GOT3 (cell line): ENCODE measurements at regions not wholly inside any gene's neighbourhood (a gene's known extent, or its start where the extent isn't known, plus 50 kb on each side); places are given as distances from the start of the nearest gene placed in this dataset.

ENCODE experiments used
- DNase-seq: peaks from one replicate; lab custom pipeline; 2025; ENCODE audit warnings: mixed read lengths; lab: John Stamatoyannopoulos, UW

DNA sequence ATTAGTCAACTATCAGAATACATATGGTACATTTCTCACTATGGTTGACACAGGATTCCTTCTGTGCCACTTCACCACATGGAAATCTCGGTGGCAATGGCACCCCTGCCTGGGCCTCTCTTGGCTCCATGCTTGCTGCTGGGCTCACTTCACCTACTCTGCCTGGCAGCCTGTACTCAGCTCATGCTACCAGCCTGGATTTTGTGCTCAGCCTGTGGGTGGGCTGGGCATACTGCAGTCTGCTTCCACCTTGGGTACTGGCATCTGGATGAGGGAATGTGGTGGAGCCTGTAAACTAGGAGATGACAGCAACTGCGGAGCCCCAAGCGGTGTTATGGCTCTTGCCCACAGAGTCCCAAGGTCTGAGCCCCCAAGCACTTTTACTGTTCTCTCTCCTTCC lies 604.1 kb downstream of the MTRR start:
- no peak for DNase-seq

DNA sequence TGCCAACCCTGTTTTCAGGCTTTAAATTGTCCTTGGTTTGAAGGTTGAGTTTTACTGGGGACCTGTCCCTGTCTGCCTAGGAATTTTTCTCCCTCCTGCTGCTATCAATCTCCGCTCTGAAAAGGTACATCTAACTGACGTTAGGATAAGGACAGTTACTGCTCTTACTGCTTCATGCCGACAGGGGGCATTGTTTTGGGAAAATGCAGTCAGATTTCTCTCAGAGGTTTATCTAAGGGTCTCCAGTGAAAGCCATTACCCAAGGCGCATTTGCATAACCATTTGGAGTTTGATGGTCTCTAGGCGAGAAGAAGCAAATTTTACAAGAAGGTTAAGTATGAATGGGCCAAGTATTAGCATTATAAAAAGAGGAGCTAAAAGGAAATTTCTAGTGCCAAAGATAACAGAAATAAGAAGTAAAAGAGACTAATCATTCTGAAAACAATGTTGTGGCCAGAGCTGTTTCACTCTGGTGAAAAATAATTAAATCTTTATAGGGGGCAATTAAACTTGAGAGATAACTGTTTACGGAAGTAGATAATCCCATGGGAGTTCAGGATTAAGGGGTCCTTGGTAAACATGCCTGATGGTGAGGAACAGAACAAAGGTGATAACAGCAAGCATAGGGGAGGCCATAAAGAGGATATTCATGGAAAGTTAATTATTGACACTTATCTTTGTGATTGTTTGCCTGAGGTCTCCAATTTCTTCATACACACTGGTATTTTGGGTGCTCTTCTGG lies 605.0 kb downstream of the MTRR start:
- no peak for DNase-seq

DNA sequence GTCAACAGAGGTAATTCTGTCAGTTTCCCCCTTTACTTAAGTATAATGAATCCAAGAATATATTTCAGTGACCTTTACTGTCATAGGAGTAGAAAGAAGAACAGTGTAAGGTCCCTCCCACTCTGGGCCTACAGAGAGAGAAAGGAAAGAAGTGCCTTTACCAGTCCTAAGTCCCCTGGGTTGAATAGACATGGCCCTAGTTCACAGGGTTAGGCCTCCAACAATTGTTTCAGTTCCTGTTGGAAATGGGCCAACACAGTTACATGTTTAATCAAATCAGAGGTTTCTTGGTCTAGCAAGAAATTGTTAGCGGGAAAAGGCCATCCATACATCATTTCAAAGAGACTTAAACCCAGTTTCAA lies 605.6 kb downstream of the MTRR start:
- no peak for DNase-seq

DNA sequence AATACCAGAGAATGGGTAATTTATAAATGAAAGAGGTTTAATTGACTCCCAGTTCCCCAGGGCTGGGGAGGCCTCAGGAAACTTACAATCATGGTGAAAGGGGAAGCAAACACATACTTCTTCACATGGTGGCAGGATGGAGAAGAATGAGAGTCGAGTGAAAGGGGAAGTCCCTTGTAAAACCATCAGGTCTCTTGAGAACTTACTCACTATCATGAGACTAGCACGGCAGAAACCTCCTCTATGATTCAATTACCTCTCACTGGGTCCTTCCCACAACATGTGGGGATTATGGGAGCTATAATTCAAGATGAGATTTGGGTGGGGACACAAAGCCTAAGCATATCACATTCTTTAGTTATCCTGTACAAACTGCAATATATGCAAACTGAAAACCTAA lies 609.4 kb downstream of the MTRR start:
- DNase-seq = no peak

DNA sequence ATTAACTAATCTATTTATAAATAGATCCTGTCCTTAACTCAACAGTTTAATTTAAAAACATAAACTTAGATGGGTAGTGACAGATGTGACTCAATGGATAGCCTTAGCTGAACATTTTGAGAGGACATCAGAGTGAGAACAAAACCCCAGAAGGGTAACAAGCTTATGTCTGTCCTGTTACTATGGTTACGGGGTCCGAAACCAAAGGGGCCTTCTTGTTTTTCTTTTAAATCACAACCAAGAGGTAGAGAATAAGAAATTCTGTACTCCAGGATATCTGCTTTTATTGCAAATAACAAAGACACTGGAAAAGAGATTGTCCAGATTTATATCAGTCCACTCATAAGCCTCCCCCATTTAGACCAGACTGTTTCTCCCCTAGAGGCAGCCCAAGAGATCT lies 612.1 kb downstream of the MTRR start:
- DNase-seq = no peak

DNA sequence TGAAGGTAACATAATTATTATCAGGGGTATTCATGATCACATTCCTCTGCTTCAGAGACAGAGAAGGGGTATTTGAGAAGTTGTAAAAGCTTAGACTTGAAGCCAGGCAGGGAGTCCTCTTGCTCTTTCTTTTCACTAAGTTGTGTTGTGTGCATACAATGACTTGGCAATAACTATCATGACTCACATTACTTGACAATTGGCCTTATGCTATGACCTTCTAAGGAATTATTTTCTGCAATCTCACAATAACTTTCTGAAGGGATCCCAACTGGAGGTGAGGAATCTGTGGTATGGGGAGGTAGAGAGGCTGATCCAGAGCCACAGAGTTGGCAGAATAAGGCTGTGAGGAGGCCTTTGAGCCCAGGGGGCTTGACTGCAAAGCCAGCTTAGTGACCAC lies 622.3 kb downstream of the MTRR start:
- DNase-seq = no peak

DNA sequence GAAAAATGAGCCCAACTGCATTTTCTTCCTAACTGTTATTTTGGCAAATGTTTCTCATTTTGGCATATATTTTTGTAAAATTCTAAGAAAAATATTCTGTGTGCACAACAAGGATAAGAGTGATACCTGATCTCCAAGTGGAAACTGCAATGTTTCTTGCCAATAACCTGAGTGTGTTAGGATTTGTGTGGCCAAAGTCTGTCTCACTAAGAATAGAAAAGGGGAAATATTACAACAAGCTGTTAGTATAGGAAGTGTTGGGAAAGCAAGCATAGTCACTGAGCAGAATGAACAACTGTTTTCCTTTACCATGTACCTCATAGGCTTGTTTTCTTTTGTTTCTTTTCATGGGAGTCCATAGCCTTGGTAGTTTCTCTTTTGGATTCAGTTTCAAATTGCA lies 624.2 kb downstream of the MTRR start:
- DNase-seq = no peak

DNA sequence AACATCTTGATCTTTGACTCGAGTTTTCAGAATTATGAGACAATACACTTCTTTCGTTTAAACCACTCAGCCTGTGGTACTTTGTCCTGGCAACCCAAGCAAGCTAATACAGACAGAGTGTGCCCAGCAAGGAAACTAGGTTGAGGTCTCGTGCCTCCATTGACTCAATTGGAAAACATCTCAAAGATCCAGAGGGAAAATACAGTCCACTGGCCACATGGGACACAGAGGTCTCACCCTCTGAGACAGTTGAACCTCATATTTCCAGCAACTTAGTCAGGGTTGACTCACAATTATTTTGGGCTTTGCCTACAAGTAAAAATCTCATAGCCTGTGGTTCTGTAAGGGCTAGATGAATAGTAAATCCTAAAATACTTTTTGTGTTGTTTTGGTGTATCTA lies 631.5 kb downstream of the MTRR start:
- DNase-seq = no peak

DNA sequence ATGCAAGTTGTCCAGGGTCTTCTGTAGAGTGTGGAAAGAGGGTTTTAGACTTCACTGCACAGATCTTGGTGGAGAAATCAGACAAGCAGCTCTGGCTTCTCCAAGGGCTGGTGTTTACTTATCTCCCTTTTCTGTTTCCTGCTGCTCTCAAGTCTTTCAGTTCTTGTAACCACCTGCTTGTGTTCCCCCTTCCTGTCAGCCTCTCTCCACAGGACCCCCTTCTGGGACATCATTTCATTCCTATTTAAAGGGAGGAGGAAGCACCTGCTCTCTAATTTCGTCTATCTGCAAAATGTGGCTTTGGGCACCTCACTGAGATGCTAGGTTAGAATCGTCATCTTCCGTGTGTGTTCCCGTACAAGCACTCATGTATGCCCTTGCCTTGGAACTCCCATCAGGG lies 636.2 kb downstream of the MTRR start:
- DNase-seq = no peak

DNA sequence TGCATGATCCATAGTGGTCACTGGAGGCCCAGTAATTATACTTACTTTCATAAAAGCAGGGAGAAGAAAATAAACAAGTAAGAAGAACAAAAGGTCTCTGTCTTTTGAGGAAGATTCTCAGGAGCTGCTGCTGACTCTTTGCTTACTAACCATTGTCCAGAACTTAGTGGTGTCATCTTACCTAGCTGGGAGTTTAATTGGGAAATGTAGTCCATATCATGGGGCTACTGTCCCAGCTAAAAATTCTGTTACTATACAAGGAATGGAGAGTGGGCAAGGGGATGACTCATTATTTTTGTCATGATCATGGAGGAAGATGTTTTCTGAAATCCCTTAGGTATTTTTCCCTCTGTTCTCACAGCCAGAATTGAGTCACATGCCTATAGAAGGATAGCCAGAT lies 639.3 kb downstream of the MTRR start:
- no peak for DNase-seq

DNA sequence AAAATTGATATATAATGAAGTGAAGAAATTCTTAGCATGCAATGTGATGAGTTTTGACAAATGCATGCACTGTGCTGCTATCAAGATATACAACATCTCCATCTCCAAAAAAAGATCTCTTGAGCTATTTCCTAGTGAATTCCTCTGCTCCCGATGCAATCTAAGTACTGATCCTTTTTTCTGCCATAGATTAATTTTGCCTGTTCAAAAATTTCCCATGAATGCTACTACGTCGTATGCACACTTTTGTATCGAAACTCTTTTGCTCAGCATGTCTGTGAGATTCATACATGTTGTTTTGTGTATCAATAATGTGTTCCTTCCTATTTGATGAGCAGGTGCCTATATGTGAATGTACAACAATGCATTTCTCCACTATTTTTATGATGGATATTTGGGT lies 647.4 kb downstream of the MTRR start:
- DNase-seq = no peak

DNA sequence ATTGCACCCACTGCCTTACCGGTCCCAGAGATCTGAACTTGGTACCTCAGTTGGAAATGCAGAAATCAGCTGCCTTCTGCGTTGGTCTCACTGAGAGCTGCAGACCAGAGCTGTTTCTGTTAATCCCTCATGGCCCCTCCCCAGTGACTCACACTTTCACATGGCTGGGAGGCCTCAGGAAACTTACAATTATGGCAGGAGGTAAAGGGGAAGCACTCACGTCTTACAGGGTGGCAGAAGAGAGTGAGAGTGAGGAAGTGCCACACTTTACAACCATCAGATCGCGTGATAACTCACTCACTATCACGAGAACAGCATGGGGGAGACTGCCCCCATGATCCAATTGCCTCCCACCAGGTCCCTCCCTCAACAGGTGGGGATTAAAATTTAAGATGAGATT lies 648.5 kb downstream of the MTRR start:
- no peak for DNase-seq

DNA sequence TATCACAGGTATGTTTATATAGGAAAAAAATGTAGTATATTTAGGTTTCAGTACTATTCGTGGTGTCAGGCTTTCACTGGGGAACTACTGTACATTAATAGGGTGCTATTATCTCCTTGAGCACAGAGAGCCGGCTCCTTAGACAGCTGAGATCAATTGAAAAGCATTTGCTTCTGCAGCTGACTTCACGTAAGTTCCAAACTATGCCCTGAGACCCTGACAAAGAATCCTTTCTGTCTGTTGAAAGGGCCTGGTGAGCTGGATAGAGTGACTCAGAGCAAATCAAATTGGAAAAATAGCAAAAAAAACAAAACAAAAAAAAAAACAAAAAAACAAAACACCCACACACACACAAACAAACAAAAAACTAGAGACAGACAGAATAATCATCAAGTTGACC lies 652.0 kb downstream of the MTRR start:
- no peak for DNase-seq

DNA sequence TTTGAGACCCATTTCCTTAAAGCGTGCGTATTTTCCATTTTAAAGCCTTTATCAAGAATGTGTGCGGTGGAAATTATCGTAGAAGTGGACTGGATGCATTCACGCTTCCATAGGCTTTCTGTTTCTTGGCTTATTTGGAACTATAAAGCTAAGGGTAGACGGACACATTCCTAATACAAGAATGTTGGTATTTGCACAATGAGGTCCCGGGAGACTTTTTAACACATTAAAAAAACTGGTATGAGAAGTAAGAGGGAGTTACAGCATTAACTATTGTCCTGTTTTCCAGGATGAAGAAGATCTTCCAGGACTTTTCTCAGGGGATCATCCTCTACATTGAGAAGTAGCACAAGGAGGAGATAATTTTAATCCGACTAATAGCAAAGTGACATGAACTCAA lies 653.0 kb downstream of the MTRR start:
- no peak for DNase-seq

DNA sequence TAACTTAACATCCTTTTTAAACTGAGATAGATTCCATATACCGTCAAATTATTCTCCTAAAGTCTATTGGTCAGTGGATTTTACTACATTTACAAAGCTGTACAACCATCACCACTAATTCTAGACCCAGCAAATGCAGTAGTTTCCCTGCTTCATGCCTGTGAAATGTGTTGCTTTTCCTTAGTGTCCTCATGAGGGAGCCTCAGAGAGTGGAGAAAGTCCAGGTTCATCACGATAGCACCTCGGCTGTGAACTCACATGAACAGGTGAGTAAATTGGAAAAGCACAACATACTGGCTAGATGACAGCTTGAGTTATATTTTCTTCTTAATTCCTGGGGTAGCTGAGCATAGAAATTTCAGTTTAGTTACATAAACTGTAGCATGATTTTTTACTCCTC lies 653.7 kb downstream of the MTRR start:
- no peak for DNase-seq

DNA sequence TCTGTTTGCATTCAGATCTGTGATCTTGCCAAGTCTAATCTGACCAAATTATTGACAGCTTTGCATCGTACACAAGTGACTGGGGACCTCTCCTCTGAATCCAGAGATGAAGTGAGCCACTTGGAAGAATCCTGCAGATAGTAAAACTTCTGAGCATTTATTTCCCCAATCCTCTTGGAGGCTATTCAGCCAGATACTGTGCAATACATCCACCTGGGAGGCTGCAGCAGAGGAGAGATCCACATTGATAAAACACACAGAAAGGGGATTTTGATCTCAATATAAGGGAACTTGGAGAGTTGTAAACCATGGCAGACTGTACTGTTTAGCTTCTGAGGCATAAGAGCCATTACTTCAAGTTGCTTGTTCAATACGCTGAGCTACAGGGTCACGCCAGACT lies 654.6 kb downstream of the MTRR start:
- no peak for DNase-seq

DNA sequence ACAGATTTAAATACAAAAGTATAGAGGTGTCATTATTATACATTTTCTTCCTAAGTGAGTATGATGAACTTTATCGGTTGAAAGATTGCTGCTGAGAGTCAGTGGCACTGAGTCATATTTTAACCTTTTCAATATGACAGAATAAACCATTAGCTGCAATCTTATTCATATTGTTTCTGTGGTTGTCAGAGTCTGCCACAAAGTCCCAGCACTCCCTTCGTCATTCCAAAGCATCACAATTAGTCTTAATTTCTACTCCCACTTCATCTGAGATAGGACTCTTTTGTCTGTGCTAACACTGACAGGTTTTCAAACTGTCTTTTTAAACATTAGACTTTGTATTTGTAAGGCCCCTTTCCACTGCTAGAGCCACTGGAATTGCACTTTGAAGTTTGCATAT lies 656.9 kb downstream of the MTRR start:
- no peak for DNase-seq

DNA sequence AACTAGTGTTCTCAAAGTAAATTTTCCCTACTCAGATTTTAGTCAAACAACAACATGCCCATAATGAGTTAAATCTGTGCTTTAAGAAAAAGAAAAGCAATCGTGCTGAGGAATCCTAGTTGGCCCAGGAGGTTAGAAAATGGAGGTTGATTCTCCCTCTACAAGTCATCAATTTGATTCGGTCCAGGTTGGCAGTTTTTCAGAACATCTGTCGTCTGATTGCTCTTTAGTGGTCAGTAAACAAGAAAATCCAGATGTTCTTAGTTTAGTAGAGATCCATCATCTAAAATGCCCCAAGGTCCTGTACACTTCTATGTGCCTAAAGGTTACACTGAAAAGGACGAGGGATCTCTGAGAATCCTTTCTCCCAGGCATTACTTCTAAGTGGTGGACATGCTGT lies 659.2 kb downstream of the MTRR start:
- DNase-seq = no peak

DNA sequence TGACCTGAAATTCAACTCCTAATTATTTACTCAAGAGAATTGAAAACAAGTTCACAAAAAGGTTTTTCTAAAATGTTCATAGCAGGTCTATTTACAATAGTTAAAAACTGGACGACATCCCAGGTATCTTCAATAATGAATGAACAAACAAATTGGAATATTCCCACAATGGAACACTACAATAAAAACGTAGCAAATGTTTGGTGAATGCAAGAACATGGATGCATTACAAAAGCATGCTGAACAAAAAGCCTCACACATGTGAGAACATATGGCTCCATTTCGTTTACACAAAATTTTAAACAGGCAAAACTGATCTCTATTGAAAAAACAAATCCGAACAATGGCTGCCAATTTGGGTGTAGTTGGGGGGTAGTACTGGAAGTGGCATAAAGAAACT lies 669.9 kb downstream of the MTRR start:
- no peak for DNase-seq

DNA sequence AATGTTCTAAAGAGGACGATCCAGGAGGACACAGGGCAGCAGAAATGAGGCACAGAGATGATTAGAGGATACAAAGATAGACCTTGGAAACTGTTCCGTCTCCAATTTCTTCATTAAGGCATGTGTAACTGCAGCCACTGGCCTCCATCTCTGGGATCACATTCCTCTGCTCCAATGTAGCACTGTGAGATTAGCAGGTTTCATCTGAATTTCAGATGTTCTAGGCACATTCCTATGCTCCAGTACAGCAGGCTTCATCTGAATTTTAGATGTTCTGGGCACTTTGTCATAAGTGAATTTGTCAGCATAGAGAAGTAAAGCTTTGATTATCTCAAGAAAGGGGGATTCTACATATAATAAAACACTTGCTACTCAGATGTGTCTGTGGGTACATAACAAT lies 671.4 kb downstream of the MTRR start:
- DNase-seq = no peak

DNA sequence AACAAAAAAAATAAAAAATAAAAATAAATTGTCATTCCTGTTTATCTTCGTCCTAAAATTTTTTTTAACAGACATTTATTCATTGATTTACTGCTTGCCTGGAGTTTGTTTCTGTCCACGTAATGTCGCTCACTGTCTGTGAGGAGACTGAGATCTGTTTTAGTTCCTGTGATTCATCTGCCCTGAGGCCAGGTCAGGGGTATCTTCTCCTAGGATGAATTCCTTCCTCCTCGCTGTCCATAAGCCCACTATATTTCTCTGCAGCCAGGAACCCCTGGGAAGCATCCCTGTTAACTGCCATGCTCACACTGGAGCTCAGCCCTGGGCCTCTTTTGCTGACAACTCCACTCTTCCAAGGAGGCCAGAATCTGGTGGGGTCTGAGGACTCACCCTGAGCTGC lies 682.0 kb downstream of the MTRR start:
- DNase-seq = no peak

DNA sequence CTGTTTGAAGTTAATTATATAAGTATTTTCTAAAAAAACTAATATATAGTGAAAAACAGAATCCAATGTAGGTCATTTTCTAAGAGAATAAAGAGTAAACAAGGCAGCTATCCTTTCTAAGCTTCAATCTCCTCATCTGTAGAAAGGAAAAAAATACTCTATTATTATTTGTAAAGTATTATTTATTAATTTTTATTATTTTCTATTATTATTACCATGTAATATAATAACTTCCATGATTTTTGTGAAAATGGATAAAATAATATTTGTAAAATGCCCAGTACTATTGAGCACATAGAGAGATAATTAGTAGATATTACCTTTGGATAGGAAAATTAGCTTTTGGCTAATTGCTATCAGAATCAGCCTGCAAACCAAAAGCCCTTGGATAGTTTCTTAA lies 684.4 kb downstream of the MTRR start:
- no peak for DNase-seq

DNA sequence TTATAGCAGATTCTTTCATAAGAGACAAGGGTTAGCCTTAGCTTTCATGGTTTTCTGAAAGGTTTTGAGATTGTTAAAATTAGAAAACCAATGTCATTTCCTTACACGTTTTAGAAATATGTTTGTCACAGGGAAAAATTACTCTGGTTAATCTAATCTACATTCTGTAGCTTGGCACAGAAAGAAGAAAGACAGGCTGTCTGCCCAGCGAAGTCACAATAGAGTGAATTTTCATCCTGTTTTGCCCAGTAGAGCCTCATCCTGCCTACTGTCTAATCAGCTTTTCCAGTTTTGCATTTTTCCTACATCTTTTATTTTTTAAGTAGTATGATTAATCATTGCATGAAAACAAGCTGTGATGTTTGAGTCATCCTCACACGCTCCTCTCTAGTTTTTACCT lies 688.8 kb downstream of the MTRR start:
- DNase-seq = no peak

DNA sequence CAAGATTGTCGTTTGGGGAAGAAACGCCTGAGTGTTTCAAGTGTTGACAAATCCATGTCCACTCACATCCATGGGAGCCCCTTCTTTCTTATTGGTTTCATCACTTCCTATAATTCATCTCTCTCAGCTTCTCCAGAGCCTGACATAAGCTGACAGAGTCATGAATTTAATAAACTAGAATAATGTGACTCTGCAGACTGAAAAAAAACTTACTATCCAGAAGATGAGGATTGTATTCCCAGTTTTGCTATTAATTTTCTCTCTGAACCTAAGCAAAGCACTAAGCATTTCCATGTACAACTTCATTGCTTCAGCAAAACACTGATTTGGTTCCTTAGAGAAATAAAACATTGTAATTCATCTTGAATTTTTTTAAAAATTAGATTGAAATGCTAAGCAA lies 691.8 kb downstream of the MTRR start:
- DNase-seq = no peak
